Body of pancreas (tissue), 4 donors: ENCODE measurements at regions not wholly inside any gene's neighbourhood (a gene's known extent, or its start where the extent isn't known, plus 50 kb on each side); places are given as distances from the start of the nearest gene placed in this dataset.

ENCODE experiments used
- POLR2A ChIP-seq, 3 donors: fragments of 450-650 bp; IDR thresholded peaks; one replicate each; pipeline ENCODE4 v1.6.1; 2016; ENCODE audit warnings: antibody characterized with exemption in 3 of 3, mild to moderate bottlenecking in 2 of 3
- TF ChIP-seq, protein P1 (sequence below), 7 experiments: fragments of 450-650 bp in 4 of 7; fragments of 200-600 bp in 3 of 7; sonication (generic) in 3 of 7; IDR thresholded peaks; one replicate each; pipeline ENCODE4 v1.5.1; 2016 to 2019; ENCODE audit warnings: antibody characterized with exemption in 7 of 7

DNA sequence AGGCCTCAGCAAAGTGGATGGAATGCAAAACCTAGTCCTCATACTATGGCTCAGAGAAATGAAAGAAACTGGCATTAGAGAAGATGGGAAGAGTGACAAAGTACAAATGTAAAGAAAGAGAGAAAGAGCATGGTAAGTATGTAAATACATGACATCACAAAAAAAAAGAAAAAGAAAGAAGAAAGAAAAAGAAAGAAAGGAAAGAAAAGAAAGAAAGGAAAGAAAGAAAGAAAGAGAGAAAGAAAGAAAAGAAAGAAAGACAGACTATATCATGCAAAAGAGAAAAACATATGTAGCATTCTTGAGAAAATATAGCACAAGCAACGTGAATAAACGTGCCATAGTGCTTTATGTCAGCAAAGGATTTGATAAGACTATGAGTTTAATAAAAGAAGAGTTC, 76.1 kb upstream of the CACHD1 start:
- no peak for TF ChIP-seq POLR2A (IDR thresholded peaks at IDR 0.05)
- TF ChIP-seq, protein P1, sequence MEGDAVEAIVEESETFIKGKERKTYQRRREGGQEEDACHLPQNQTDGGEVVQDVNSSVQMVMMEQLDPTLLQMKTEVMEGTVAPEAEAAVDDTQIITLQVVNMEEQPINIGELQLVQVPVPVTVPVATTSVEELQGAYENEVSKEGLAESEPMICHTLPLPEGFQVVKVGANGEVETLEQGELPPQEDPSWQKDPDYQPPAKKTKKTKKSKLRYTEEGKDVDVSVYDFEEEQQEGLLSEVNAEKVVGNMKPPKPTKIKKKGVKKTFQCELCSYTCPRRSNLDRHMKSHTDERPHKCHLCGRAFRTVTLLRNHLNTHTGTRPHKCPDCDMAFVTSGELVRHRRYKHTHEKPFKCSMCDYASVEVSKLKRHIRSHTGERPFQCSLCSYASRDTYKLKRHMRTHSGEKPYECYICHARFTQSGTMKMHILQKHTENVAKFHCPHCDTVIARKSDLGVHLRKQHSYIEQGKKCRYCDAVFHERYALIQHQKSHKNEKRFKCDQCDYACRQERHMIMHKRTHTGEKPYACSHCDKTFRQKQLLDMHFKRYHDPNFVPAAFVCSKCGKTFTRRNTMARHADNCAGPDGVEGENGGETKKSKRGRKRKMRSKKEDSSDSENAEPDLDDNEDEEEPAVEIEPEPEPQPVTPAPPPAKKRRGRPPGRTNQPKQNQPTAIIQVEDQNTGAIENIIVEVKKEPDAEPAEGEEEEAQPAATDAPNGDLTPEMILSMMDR (IDR thresholded peaks at IDR 0.05) = no peak
